ENCODE measurements at regions not wholly inside any gene's neighbourhood (a gene's known extent, or its start where the extent isn't known, plus 50 kb on each side); places are given as distances from the start of the nearest gene placed in this dataset.

GRCh38 chr3:72205297-72205826, 420.4 kb upstream of the PROK2 start:
- H3K4me3 Mint-ChIP-seq (ENCODE audit: unreplicated experiment): no peak overlapping the region
- no peaks in the 10 kb centered on the region for H3K36me3 Mint-ChIP-seq (ENCODE audit: unreplicated experiment)
- no peaks in the 10 kb centered on the region for H3K4me1 Mint-ChIP-seq (ENCODE audit: unreplicated experiment)
- TF ChIP-seq, protein P1, sequence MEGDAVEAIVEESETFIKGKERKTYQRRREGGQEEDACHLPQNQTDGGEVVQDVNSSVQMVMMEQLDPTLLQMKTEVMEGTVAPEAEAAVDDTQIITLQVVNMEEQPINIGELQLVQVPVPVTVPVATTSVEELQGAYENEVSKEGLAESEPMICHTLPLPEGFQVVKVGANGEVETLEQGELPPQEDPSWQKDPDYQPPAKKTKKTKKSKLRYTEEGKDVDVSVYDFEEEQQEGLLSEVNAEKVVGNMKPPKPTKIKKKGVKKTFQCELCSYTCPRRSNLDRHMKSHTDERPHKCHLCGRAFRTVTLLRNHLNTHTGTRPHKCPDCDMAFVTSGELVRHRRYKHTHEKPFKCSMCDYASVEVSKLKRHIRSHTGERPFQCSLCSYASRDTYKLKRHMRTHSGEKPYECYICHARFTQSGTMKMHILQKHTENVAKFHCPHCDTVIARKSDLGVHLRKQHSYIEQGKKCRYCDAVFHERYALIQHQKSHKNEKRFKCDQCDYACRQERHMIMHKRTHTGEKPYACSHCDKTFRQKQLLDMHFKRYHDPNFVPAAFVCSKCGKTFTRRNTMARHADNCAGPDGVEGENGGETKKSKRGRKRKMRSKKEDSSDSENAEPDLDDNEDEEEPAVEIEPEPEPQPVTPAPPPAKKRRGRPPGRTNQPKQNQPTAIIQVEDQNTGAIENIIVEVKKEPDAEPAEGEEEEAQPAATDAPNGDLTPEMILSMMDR (IDR thresholded peaks at IDR 0.05): no peak
- peaks cover 68% of the 10 kb centered on the region for H3K27me3 Mint-ChIP-seq (ENCODE audit: unreplicated experiment)
- no peak for DNase-seq (ENCODE audit: extremely low spot score, unreplicated experiment)
- H3K27ac Mint-ChIP-seq (ENCODE audit: unreplicated experiment): no peak overlapping the region
- no peaks in the 10 kb centered on the region for H3K9me3 Mint-ChIP-seq (ENCODE audit: unreplicated experiment)

- Mint-ChIP-seq H3K27ac (ENCODE audit: unreplicated experiment) (no peak overlapping the region), H3K4me3 (ENCODE audit: unreplicated experiment) (no peak overlapping the region), H3K9me3 (ENCODE audit: unreplicated experiment) (no peaks in the 10 kb centered on the region), H3K27me3 (ENCODE audit: unreplicated experiment) (peaks cover 67% of the 10 kb centered on the region), H3K36me3 (ENCODE audit: unreplicated experiment) (no peaks in the 10 kb centered on the region), H3K4me1 (ENCODE audit: unreplicated experiment) (no peaks in the 10 kb centered on the region)
- TF ChIP-seq, protein P1 (IDR thresholded peaks at IDR 0.05): no peak
- DNase-seq (ENCODE audit: extremely low spot score, unreplicated experiment): no peak
These were observed 419.5 kb upstream of the PROK2 start for GRCh38 chr3:72204452-72204851.

GRCh38 chr3:72203613-72204349, 418.8 kb upstream of the PROK2 start:
- Mint-ChIP-seq H3K4me3 (ENCODE audit: unreplicated experiment) (no peak overlapping the region), H3K4me1 (ENCODE audit: unreplicated experiment) (no peaks in the 10 kb centered on the region), H3K36me3 (ENCODE audit: unreplicated experiment) (no peaks in the 10 kb centered on the region), H3K27me3 (ENCODE audit: unreplicated experiment) (peaks cover 65% of the 10 kb centered on the region), H3K9me3 (ENCODE audit: unreplicated experiment) (no peaks in the 10 kb centered on the region), H3K27ac (ENCODE audit: unreplicated experiment) (no peak overlapping the region)
- TF ChIP-seq, protein P1 (IDR thresholded peaks at IDR 0.05): no peak
- no peak for DNase-seq (ENCODE audit: extremely low spot score, unreplicated experiment)

- no peak for DNase-seq (ENCODE audit: extremely low spot score, unreplicated experiment)
- Mint-ChIP-seq H3K27ac (ENCODE audit: unreplicated experiment) (no peak overlapping the region), H3K9me3 (ENCODE audit: unreplicated experiment) (no peaks in the 10 kb centered on the region), H3K27me3 (ENCODE audit: unreplicated experiment) (peaks cover 58% of the 10 kb centered on the region), H3K4me1 (ENCODE audit: unreplicated experiment) (no peaks in the 10 kb centered on the region), H3K4me3 (ENCODE audit: unreplicated experiment) (no peak overlapping the region), H3K36me3 (ENCODE audit: unreplicated experiment) (no peaks in the 10 kb centered on the region)
- TF ChIP-seq, protein P1 (IDR thresholded peaks at IDR 0.05): no peak
These were observed 418.2 kb upstream of the PROK2 start for GRCh38 chr3:72203105-72203504.

DNA sequence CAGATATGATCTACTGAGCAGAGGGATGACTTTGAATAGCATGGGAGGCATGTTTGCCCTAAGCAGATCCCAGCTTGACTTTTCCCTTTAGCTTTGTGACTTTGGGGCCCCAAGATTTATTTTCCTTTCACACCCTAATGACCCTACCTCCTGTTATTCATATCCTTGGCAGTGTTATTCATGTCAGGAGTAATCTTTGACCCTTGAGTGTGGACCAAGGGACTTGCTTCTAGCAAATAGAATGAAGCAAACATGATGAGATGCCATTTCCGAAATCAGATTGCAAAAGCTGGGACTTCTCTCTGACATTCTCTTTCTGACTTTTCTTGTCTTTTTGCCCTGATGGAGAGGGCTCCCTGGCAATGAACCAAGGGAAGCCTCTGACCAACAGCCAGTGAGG, 415.4 kb upstream of the PROK2 start:
- Mint-ChIP-seq H3K27me3 (ENCODE audit: unreplicated experiment) (peaks cover 64% of the 10 kb centered on the region), H3K9me3 (ENCODE audit: unreplicated experiment) (no peaks in the 10 kb centered on the region), H3K4me3 (ENCODE audit: unreplicated experiment) (no peak overlapping the region), H3K36me3 (ENCODE audit: unreplicated experiment) (no peaks in the 10 kb centered on the region), H3K27ac (ENCODE audit: unreplicated experiment) (no peak overlapping the region), H3K4me1 (ENCODE audit: unreplicated experiment) (no peaks in the 10 kb centered on the region)
- TF ChIP-seq, protein P1 (IDR thresholded peaks at IDR 0.05): no peak
- no peak for DNase-seq (ENCODE audit: extremely low spot score, unreplicated experiment)

Measured in osteocyte (in vitro differentiated cells).